ENCODE measurements at regions not wholly inside any gene's neighbourhood (a gene's known extent, or its start where the extent isn't known, plus 50 kb on each side); places are given as distances from the start of the nearest gene placed in this dataset.

DNA sequence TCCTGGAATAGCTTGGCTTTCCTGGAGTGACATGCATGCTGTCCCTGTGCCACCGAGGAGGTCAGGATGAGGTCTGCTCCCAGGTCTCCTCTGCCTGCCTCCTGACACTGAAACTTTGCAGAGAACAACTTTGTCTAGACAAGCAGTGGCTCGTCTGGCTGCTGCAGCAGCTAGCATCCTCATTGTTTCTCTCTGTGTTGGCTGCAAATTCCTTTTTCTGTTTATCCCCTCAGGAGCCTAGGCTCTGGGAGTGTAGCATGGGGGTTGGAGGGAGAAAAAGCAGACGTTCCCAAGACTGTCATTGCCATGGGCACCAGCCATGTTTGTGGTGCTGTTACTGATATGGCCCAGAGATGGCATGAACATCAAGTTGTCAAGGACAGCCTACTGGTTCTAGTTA, 208.7 kb upstream of the LRIG1 start:
- TF ChIP-seq, protein P1, sequence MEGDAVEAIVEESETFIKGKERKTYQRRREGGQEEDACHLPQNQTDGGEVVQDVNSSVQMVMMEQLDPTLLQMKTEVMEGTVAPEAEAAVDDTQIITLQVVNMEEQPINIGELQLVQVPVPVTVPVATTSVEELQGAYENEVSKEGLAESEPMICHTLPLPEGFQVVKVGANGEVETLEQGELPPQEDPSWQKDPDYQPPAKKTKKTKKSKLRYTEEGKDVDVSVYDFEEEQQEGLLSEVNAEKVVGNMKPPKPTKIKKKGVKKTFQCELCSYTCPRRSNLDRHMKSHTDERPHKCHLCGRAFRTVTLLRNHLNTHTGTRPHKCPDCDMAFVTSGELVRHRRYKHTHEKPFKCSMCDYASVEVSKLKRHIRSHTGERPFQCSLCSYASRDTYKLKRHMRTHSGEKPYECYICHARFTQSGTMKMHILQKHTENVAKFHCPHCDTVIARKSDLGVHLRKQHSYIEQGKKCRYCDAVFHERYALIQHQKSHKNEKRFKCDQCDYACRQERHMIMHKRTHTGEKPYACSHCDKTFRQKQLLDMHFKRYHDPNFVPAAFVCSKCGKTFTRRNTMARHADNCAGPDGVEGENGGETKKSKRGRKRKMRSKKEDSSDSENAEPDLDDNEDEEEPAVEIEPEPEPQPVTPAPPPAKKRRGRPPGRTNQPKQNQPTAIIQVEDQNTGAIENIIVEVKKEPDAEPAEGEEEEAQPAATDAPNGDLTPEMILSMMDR (IDR thresholded peaks at IDR 0.05) = no peak
- TF ChIP-seq EP300 (IDR thresholded peaks at IDR 0.05; ENCODE audit: low read depth) (peak; percentile 68), POLR2AphosphoS5 (IDR thresholded peaks at IDR 0.05) (peak; percentile 70 to 88 (median 73)), POLR2A (IDR thresholded peaks at IDR 0.05) (no peak)

Measured in transverse colon (tissue), 4 donors.